HG03280 (cell line): ENCODE measurements at regions not wholly inside any gene's neighbourhood (a gene's known extent, or its start where the extent isn't known, plus 50 kb on each side); places are given as distances from the start of the nearest gene placed in this dataset.

ENCODE experiments used
- ATAC-seq: cut with Tn5 transposase; IDR thresholded peaks from one replicate; pipeline ENCODE4 v1.9.1; 2021; ENCODE audit warnings: mild to moderate bottlenecking, moderate library complexity; ENCODE audit not compliant: unreplicated experiment

- no peak for ATAC-seq
Observed at GRCh38 chr2:160909781-160910242, 250.4 kb upstream of the TANK start.

GRCh38 chr2:160910681-160911080 lies 249.5 kb upstream of the TANK start:
- no peak for ATAC-seq

DNA sequence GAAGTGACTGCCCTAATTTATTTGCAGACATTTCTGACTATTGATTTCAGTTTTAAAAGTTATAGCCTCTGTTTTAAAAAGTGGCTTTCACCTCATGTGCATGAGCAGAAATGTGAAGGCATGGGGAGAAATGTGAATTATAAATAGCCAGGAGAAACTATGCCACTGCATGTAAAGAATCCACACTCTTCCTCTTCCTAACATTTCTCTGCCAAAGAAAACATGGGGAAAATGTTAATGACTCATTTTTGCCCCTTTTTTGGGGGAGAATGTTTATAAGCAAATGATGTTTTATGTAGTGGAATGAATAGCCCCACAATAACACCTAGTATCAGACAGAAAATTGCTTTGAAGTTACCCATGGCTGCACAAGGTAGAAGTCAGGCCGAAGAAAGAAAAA lies 249.0 kb upstream of the TANK start:
- ATAC-seq = no peak

GRCh38 chr2:160912276-160912675 lies 248.0 kb upstream of the TANK start:
- ATAC-seq = no peak

DNA sequence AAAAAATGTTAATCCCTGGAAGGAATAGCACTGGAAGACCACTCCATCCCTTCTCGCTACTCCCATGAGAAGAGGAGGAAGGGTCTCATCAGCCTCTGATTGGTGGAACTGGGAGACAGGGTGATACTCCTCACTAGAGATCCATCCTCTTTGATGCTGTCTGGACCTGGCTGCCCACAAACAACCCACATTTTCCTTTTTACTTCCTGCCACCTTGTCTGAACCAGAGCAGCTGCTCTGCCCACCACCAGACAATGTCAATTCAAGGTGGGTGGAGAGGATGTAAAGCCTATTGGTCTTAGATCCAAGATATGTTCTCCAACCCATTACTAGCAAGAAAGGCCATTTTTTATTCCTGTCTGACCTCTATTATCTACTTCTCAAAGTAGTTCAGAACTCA lies 246.9 kb upstream of the TANK start:
- ATAC-seq = no peak

DNA sequence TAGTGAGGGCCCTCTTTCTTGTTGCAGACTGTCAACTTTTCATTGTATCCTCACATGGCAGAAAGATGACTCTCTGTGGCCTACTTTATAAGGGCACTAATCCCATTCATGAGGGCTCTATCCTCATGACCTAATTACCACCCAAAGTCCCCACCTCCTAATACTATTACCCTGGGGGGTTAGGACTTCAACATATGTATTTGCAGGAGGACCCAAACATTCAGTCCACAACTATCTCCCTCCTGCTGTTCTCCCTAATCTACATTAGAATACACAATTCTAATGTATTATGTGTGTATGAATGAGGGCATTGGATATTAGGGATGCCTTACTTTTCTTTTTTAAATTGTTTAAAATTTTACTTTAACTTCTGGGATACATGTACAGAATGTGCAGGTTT lies 246.0 kb upstream of the TANK start:
- ATAC-seq = no peak

DNA sequence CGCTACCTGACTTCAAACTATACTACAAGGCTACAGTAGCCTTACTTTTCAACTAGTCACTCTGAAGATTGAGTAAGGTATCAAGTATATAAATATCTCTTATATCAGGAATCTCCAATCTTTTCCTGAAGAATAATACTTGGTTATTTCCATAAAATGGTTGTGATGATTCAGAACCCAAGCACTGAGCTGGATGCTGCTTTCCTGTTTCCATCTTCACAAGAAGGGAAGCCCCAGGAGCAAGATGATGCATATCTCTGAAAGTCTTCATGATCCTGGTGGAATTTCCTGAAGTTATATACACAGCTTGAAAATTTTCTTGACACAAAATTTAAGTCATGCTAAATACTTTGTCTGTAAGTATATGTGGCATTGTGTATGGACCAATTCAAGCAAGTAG lies 243.9 kb upstream of the TANK start:
- ATAC-seq = no peak

DNA sequence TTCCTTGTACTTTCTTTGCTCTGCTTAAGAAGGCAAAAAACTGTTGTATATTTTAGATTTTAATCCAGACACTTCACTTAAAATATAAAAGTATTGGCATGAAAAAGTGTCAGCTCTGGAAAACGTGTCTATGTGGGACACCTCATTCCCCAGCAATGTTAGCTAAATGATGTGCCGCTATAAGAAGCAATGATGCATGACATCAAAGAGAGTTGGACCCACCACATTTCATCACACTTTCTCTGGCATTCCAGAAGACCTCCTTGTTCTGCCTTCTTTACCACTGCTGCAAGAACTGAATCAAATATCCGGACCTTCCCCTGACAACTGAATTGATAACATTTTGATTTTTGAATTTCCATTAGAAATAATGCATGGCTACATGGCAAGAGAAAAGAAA lies 242.4 kb upstream of the TANK start:
- ATAC-seq = no peak

- no peak for ATAC-seq
Observed at GRCh38 chr2:160918258-160918657, 242.0 kb upstream of the TANK start.

DNA sequence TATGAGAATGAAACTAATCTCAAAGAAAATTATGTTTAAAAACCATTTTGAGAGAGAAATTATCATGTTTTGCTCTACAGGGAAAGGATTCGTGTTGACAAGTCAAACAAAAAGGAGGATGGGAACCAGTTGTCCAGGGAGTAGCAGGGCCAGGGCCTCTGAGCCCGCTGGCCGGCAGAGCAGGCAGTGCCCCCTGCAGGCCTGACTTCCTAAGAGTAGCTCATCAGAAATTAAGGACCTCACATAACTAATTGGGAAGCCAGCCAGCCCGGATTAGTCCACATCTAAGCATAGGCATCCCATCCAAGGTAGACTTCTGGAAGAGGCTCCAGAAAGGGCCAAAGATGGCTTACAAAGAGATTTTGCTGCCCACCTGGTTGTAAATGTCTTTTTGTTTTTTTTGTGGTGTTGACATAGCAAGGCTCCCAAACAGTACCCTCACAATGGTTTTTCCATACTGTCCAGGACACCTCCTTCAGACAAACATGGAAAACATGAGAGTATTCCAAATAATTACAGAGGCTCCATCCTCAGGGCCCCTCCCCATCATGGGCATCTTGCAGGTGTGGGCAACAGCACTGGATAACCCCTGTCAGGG lies 241.2 kb upstream of the TANK start:
- no peak for ATAC-seq

GRCh38 chr2:160920061-160920460 lies 240.2 kb upstream of the TANK start:
- ATAC-seq = no peak

DNA sequence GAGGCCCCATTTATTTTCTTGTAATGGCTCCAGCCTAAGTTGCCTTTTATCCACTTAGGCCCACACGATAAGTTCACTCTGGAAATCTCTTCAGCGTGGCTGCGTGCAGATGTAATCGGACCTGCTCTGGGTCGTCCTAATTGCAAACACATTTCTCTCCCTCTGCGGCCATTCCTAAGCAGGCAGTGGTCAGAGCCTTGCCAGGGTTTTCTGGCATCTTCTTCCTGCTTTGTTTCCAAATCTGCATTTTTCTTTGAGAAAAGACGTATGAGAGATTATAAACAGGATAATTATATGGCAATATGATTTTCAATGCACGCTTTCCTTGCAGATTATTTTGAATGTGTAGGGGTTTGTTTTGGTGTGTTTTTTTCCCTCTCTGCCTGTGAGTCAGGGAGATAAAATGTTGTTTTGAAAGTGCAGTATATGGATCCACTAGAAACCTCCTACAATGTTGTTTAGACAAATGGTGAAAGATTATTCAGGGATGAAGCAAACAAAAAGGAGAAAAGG lies 239.4 kb upstream of the TANK start:
- no peak for ATAC-seq

- no peak for ATAC-seq
Observed at GRCh38 chr2:160921386-160921964, 238.8 kb upstream of the TANK start.

DNA sequence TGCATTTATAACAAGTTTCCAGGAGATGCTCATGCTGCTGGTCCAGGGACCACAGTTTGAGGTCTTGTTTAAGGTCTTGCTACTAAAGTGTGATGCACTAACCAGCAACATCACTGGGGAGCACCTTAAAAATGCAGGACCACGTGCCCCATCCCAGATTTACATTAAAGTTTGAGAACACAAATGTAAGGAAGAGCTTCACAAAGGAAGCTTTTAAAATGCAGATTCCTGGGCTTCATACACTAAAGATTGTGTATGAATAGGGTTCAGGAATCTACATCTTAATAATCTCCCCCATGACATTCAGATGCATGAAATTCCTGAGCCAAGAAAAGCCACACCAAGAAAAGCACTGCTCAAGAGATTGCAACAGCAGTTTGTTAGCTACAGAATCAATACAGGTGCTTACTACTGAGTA lies 235.3 kb upstream of the TANK start:
- ATAC-seq = no peak

GRCh38 chr2:160925956-160926355 lies 234.3 kb upstream of the TANK start:
- no peak for ATAC-seq

DNA sequence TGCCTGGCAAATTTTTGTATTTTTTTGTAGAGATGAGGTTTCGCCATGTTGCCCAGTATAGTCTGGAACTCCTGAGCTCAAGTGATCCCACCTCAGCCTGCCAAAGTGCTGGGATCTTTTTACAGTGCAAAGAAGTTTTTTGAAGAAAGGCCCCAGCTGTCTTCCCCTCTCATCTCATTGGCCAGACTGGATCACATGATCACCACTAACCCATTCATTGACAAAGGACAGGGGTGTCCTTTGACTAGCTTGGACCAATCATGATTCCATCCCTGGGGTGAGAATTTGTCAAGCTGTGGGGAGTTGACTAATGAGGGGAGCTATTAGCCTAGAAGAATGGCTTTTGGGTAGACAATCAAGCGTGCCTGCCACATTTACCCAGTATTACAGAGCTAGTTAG lies 232.9 kb upstream of the TANK start:
- no peak for ATAC-seq

DNA sequence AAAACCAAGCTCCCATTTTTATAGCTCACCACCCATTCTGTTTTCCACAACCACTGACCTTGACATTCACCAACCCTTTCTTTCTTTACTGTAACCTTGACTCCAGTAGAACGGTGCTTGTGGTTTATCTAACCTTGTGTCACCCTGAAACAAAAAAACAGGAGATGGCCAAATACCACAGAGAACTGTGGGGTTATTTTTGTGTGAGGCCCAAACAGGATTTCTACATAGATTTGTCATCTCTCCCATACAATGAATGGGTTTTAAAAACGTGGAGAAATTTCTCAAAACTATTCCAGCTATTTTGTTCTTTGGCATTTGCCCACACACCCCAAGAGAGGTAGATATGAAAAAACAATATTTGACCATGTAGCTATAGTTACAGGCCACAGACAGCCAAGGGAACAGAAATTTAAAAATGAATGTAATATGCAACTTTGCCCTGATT lies 231.3 kb upstream of the TANK start:
- no peak for ATAC-seq

GRCh38 chr2:160931531-160931930 lies 228.7 kb upstream of the TANK start:
- ATAC-seq = no peak

- ATAC-seq = no peak
Observed at GRCh38 chr2:160932960-160933359, 227.3 kb upstream of the TANK start.

- ATAC-seq = no peak
Observed at GRCh38 chr2:160934263-160934662, 226.0 kb upstream of the TANK start.

DNA sequence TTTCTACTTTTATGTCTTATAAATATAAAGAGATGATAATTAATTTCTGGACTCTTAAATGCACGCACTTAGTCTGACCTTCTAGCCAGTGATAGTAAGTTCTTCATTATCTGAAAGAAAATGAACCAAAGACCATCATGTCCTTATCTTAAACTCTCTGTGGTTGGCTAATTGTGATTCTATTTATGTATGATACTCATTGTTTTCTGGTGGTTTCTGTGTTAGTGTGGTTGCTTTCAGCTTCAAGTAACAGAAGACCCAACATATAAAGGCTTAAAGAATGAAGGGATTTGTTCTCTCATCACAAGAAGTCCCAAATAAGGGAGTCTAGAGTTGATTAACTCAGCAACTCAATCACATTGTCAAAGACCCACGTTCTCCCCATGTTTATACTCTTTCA lies 225.2 kb upstream of the TANK start:
- no peak for ATAC-seq

- no peak for ATAC-seq
Observed at GRCh38 chr2:160936044-160936806, 224.0 kb upstream of the TANK start.
